ENCODE measurements at regions not wholly inside any gene's neighbourhood (a gene's known extent, or its start where the extent isn't known, plus 50 kb on each side); places are given as distances from the start of the nearest gene placed in this dataset.
A peak's percentile ranks its signal among the peaks of the same experiment; 100 is the strongest.

DNA sequence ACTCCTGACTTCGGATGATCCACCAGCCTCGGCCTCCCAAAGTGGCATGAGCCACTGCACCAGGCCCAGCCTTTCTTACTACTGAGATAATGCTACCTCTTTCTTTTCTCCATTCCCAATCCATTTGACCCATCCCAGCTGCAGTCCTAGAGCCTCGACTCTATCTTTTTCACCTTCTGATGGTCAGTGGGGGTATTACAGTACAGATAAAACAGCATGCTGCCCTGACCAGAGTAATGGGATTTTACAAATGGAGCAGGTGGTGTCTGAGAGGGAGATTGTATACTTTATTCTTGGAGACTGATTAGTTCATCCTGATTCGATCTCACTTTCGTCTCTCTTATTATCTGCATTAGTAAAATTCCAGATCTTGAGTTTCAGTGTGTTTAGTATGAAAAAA, 238.6 kb upstream of the TNP1 start:
- no peak for DNase-seq

GRCh38 chr2:217097346-217097745, 237.5 kb upstream of the TNP1 start:
- Histone ChIP-seq H3K9me3 (replicated peaks; ENCODE audit: control insufficient read depth, low read depth, low read length) (no peaks in the 10 kb centered on the region), H3K4me3 (ENCODE audit: low read length) (no peak overlapping the region), H3K27ac (ENCODE audit: low read length) (no peak overlapping the region), H3K27me3 (ENCODE audit: control insufficient read depth, insufficient read depth, low read length) (no peaks in the 10 kb centered on the region), H3K4me1 (ENCODE audit: control insufficient read depth, insufficient read depth, low read length) (peaks cover 2% of the 10 kb centered on the region), H3K36me3 (ENCODE audit: control insufficient read depth, insufficient read depth, low read length) (no peaks in the 10 kb centered on the region)
- 33% methylated on average over 1 of the region's 2 CpGs for WGBS (ENCODE audit: insufficient coverage)
- no peak for DNase-seq

More for the DNA sequence above, 238.6 kb upstream of the TNP1 start:
- Histone ChIP-seq H3K27me3 (ENCODE audit: control insufficient read depth, insufficient read depth, low read length) (no peaks in the 10 kb centered on the region), H3K9me3 (replicated peaks; ENCODE audit: control insufficient read depth, low read depth, low read length) (no peaks in the 10 kb centered on the region), H3K4me3 (ENCODE audit: low read length) (no peak overlapping the region), H3K36me3 (ENCODE audit: control insufficient read depth, insufficient read depth, low read length) (no peaks in the 10 kb centered on the region), H3K27ac (ENCODE audit: low read length) (no peak overlapping the region), H3K4me1 (ENCODE audit: control insufficient read depth, insufficient read depth, low read length) (peaks cover 2% of the 10 kb centered on the region)
- 80% methylated on average over 1 of the region's 5 CpGs for WGBS (ENCODE audit: insufficient coverage)

- no peak for DNase-seq
- peaks cover 2% of the 10 kb centered on the region for H3K4me1 ChIP-seq (ENCODE audit: control insufficient read depth, insufficient read depth, low read length)
- no peaks in the 10 kb centered on the region for H3K27me3 ChIP-seq (ENCODE audit: control insufficient read depth, insufficient read depth, low read length)
- no peaks in the 10 kb centered on the region for H3K36me3 ChIP-seq (ENCODE audit: control insufficient read depth, insufficient read depth, low read length)
- 63% methylated on average over 6 of the region's 7 CpGs for WGBS (ENCODE audit: insufficient coverage)
- H3K27ac ChIP-seq (ENCODE audit: low read length) = no peak overlapping the region
- H3K9me3 ChIP-seq (replicated peaks; ENCODE audit: control insufficient read depth, low read depth, low read length) = no peaks in the 10 kb centered on the region
- H3K4me3 ChIP-seq (ENCODE audit: low read length) = no peak overlapping the region
These were observed 236.8 kb upstream of the TNP1 start for GRCh38 chr2:217096474-217097225.

DNA sequence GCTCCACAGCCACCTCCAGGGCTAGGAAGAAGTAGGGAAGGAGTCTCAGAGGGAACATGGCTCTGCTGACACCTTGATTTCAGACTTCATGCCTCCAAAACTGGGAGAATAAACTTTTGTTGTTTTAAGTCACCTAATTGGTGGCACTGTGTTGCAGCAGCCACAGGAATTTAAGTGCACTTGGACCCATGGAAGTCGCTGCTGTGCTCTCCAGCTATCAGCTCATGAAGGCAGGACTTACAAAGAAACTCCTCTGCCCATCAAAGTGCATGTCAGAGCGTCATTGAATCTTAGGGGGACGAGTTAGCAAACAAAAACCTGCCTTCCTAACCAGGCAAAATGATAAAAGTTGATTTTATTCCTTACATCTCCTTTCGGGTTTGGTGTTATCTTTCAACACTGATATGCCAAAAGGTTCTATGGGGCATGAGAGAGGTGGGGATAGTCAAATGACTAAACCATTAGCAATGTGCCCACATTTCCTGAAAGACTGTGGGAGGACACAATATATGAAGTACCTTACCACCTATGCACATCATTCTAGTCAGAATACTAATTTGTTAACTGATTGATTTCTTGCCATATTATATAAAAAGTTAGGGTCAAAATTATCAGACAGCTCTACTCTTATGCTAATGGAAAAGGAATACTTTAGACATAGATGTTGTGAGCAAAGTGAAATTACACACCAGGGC, 235.8 kb upstream of the TNP1 start:
- no peaks in the 10 kb centered on the region for H3K36me3 ChIP-seq (ENCODE audit: control insufficient read depth, insufficient read depth, low read length)
- no peaks in the 10 kb centered on the region for H3K27me3 ChIP-seq (ENCODE audit: control insufficient read depth, insufficient read depth, low read length)
- no peak overlapping the region for H3K27ac ChIP-seq (ENCODE audit: low read length)
- WGBS (ENCODE audit: insufficient coverage) = no CpG with 5 or more reads among the region's 4 CpGs
- DNase-seq = no peak
- H3K4me3 ChIP-seq (ENCODE audit: low read length) = no peak overlapping the region
- peaks cover 2% of the 10 kb centered on the region for H3K4me1 ChIP-seq (ENCODE audit: control insufficient read depth, insufficient read depth, low read length)
- no peaks in the 10 kb centered on the region for H3K9me3 ChIP-seq (replicated peaks; ENCODE audit: control insufficient read depth, low read depth, low read length)

- Histone ChIP-seq H3K4me1 (ENCODE audit: control insufficient read depth, insufficient read depth, low read length) (no peaks in the 10 kb centered on the region), H3K27ac (ENCODE audit: low read length) (no peak overlapping the region), H3K4me3 (ENCODE audit: low read length) (no peak overlapping the region), H3K36me3 (ENCODE audit: control insufficient read depth, insufficient read depth, low read length) (no peaks in the 10 kb centered on the region), H3K9me3 (replicated peaks; ENCODE audit: control insufficient read depth, low read depth, low read length) (no peaks in the 10 kb centered on the region), H3K27me3 (ENCODE audit: control insufficient read depth, insufficient read depth, low read length) (no peaks in the 10 kb centered on the region)
- WGBS (ENCODE audit: insufficient coverage) = 100% methylated on average over 1 of the region's 17 CpGs
- DNase-seq = no peak
These were observed 233.0 kb upstream of the TNP1 start for GRCh38 chr2:217092710-217093379.

DNA sequence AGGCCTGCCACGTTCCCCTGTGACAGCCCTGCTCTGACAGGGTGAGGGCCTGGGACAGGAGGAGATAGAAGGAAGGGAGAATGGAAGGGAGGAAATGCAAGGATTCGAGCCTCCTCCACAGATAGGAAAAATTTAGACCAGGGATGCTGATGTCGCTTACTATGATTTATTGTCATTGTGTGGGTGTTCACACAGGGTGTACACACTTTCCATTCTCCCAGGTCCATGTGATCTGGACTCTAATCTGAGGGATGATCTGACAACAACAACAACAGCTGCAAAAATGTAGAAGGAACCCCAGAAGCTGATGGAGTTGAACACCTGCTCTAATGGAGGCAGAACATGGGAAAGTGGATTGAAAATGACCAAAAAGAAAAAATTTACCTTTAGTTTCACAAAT, 231.7 kb upstream of the TNP1 start:
- H3K36me3 ChIP-seq (ENCODE audit: control insufficient read depth, insufficient read depth, low read length) = no peaks in the 10 kb centered on the region
- no peaks in the 10 kb centered on the region for H3K4me1 ChIP-seq (ENCODE audit: control insufficient read depth, insufficient read depth, low read length)
- no peak overlapping the region for H3K4me3 ChIP-seq (ENCODE audit: low read length)
- DNase-seq = no peak
- 100% methylated on average over 1 of the region's 3 CpGs for whole genome bisulfite sequencing (ENCODE audit: insufficient coverage)
- H3K27me3 ChIP-seq (ENCODE audit: control insufficient read depth, insufficient read depth, low read length) = no peaks in the 10 kb centered on the region
- H3K9me3 ChIP-seq (replicated peaks; ENCODE audit: control insufficient read depth, low read depth, low read length) = no peaks in the 10 kb centered on the region
- no peak overlapping the region for H3K27ac ChIP-seq (ENCODE audit: low read length)

DNA sequence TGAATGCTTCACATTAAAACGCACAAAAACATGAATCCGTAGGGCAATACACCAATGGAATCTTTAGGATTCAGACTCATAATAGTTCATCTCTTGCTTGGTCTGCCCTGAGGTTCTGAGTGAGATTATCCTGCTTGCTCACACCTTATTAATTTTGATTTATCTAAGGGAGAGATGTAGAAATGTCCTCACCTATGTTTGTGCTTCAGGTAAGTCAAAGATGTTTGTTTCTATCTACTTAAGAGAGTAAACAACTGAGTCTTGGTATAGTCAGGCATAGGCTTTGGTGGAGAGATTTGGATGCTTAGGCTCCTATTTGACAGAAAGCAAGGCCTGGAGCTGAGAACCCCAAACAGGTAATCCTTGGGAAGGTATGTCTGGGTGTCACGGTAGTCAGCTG, 231.0 kb upstream of the TNP1 start:
- Histone ChIP-seq H3K4me1 (ENCODE audit: control insufficient read depth, insufficient read depth, low read length) (peaks cover 3% of the 10 kb centered on the region), H3K27me3 (ENCODE audit: control insufficient read depth, insufficient read depth, low read length) (no peaks in the 10 kb centered on the region), H3K27ac (ENCODE audit: low read length) (no peak overlapping the region), H3K36me3 (ENCODE audit: control insufficient read depth, insufficient read depth, low read length) (no peaks in the 10 kb centered on the region), H3K9me3 (replicated peaks; ENCODE audit: control insufficient read depth, low read depth, low read length) (no peaks in the 10 kb centered on the region), H3K4me3 (ENCODE audit: low read length) (no peak overlapping the region)
- DNase-seq = no peak
- WGBS (ENCODE audit: insufficient coverage) = 100% methylated on average over 1 of the region's 3 CpGs

- 47% methylated on average over 2 of the region's 5 CpGs for WGBS (ENCODE audit: insufficient coverage)
- DNase-seq = peak; percentile 24
- Histone ChIP-seq H3K4me1 (ENCODE audit: control insufficient read depth, insufficient read depth, low read length) (peaks cover 3% of the 10 kb centered on the region), H3K36me3 (ENCODE audit: control insufficient read depth, insufficient read depth, low read length) (no peaks in the 10 kb centered on the region), H3K9me3 (replicated peaks; ENCODE audit: control insufficient read depth, low read depth, low read length) (no peaks in the 10 kb centered on the region), H3K4me3 (ENCODE audit: low read length) (no peak overlapping the region), H3K27ac (ENCODE audit: low read length) (no peak overlapping the region), H3K27me3 (ENCODE audit: control insufficient read depth, insufficient read depth, low read length) (no peaks in the 10 kb centered on the region)
These were observed 230.2 kb upstream of the TNP1 start for GRCh38 chr2:217090024-217090473.

DNA sequence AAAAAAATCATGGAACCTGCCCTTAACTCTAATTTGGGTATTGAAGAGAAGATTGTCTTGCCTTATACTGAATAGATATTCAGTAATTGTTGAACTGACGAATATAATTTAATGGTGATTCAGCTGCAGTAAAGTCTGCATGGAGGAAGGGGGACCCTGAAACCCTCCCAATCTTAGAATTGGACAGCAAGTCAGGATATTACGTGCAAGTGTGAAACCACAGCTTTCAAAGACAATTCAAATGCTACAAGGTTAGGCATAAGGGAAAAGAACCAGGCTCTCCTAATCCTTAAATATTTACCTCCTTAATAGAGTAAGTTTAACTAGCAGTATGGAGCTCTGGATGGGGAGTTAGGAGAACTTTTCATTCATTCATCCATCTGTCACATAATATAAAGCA, 226.9 kb upstream of the TNP1 start:
- Histone ChIP-seq H3K27ac (ENCODE audit: low read length) (no peak overlapping the region), H3K9me3 (replicated peaks; ENCODE audit: control insufficient read depth, low read depth, low read length) (no peaks in the 10 kb centered on the region), H3K4me1 (ENCODE audit: control insufficient read depth, insufficient read depth, low read length) (peaks cover 4% of the 10 kb centered on the region), H3K36me3 (ENCODE audit: control insufficient read depth, insufficient read depth, low read length) (no peaks in the 10 kb centered on the region), H3K4me3 (ENCODE audit: low read length) (no peak overlapping the region), H3K27me3 (ENCODE audit: control insufficient read depth, insufficient read depth, low read length) (no peaks in the 10 kb centered on the region)
- DNase-seq = no peak
- no CpG with 5 or more reads among the region's 2 CpGs for WGBS (ENCODE audit: insufficient coverage)

DNA sequence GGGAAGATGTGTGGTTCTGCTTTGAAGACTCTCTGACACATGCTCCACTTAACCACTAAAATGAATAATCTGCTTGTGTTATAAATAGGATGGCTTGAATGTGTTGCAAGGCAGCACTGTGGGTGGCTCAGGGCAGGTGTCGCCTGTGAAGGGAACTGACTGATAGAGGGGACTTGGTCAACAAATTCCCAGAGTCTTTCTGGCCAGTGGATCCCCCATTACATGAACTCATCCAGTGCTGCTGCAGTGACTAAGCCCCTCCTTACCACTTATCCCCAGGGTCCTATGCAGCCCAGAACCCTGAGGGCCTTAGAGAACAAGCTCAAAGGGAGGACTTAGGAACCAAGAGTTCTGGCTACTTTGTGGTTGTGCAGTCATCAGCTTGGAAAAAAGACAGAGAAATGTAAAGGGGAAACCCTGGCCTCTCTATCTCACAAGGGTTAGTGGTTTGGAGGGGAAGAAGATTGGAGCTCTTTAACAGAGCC, 226.2 kb upstream of the TNP1 start:
- H3K4me3 ChIP-seq (ENCODE audit: low read length) = no peak overlapping the region
- H3K27ac ChIP-seq (ENCODE audit: low read length) = no peak overlapping the region
- no peaks in the 10 kb centered on the region for H3K27me3 ChIP-seq (ENCODE audit: control insufficient read depth, insufficient read depth, low read length)
- no peaks in the 10 kb centered on the region for H3K36me3 ChIP-seq (ENCODE audit: control insufficient read depth, insufficient read depth, low read length)
- H3K4me1 ChIP-seq (ENCODE audit: control insufficient read depth, insufficient read depth, low read length) = peaks cover 4% of the 10 kb centered on the region
- DNase-seq = no peak
- WGBS (ENCODE audit: insufficient coverage) = no CpG with 5 or more reads among the region's 1 CpG
- H3K9me3 ChIP-seq (replicated peaks; ENCODE audit: control insufficient read depth, low read depth, low read length) = no peaks in the 10 kb centered on the region

Data from muscle of leg (tissue), 3 donors.